Body of pancreas (tissue), 4 donors: ENCODE measurements at regions not wholly inside any gene's neighbourhood (a gene's known extent, or its start where the extent isn't known, plus 50 kb on each side); places are given as distances from the start of the nearest gene placed in this dataset.

Experiments used
- CTCF ChIP-seq, 7 experiments: fragments of 450-650 bp in 4 of 7; fragments of 200-600 bp in 3 of 7; sonication (generic) in 3 of 7; IDR thresholded peaks; one replicate each; pipeline ENCODE4 v1.5.1; 2016 to 2019; ENCODE audit warnings: antibody characterized with exemption in 7 of 7
- POLR2A ChIP-seq, 3 donors: fragments of 450-650 bp; IDR thresholded peaks; one replicate each; pipeline ENCODE4 v1.6.1; 2016; ENCODE audit warnings: antibody characterized with exemption in 3 of 3, mild to moderate bottlenecking in 2 of 3

DNA sequence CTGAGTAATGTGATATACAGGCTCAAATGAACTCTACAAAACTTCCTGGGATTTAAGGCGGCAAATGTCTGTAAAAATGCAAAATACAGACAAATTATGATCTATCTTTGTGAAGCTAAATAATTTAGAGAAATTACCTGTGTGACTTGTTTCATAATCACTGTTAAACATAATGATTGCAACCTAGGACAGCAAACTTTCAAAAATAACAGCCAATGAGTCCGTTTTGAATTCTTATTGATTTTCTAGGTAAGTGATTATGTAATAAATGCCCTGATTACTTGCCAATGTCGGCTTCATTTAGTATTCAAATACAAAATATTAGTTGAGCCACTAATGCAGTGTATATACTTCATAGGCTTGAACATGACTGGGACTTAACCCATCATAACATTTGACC, 238.2 kb upstream of the DAB2 start:
- TF ChIP-seq POLR2A (IDR thresholded peaks at IDR 0.05) (no peak), CTCF (IDR thresholded peaks at IDR 0.05) (no peak)
